ENCODE measurements at regions not wholly inside any gene's neighbourhood (a gene's known extent, or its start where the extent isn't known, plus 50 kb on each side); places are given as distances from the start of the nearest gene placed in this dataset.
"Not testable (repeated sequence)": the region's sequence is repeated elsewhere in the genome, so short reads cannot be mapped to it uniquely, and the experiment has no call there.

DNA sequence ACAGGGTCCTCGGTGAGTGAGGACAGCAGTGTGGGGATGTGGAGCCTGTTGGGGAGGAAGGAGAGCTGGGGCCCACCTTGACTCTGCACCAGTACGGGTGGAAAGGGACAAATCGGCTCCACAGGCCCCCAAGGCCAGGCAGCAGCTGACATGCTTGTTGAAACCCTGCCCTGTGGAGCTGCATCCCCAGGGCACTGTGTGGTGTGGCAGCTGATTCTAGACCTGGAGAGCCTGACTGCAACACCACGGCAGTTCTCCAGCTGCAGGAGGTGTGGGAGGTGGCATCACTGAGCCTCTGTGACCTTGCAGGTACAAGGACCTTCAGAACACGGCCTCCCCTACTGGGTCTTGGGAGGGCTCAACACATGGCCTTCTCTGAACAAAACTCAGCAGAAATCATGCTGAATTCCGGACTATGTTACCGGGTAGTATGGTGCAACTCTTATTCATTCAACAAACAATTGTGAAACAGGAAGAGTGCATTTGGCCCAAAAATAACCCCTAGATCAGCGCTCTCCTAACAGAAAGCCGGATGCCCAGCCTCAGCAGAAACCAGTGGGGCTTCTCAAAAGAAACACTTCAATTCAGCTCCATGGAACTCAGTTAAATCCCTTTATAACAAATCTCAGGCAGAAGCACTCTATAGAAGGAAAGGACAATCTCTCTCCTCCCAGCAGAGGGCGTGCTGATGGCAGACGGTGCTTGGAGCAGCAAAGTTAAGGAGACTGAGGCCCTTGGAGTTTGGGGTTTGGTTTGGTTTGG lies 104.4 kb upstream of the SALL3 start:
- Histone ChIP-seq H3K36me3 (ENCODE audit: low read depth) (no peaks in the 10 kb centered on the region), H3K4me1 (ENCODE audit: low read depth) (no peaks in the 10 kb centered on the region), H3K4me3 (no peak overlapping the region), H3K9me3 (no peaks in the 10 kb centered on the region)
- ATAC-seq (peak; percentile 54), DNase-seq (peak in 1 of 3 donors; percentile 52)
- intact Hi-C loops (cut with DNase I, micrococcal nuclease): no loop called here
- peak; percentile 34 for TF ChIP-seq CTCF (IDR thresholded peaks at IDR 0.05)

DNA sequence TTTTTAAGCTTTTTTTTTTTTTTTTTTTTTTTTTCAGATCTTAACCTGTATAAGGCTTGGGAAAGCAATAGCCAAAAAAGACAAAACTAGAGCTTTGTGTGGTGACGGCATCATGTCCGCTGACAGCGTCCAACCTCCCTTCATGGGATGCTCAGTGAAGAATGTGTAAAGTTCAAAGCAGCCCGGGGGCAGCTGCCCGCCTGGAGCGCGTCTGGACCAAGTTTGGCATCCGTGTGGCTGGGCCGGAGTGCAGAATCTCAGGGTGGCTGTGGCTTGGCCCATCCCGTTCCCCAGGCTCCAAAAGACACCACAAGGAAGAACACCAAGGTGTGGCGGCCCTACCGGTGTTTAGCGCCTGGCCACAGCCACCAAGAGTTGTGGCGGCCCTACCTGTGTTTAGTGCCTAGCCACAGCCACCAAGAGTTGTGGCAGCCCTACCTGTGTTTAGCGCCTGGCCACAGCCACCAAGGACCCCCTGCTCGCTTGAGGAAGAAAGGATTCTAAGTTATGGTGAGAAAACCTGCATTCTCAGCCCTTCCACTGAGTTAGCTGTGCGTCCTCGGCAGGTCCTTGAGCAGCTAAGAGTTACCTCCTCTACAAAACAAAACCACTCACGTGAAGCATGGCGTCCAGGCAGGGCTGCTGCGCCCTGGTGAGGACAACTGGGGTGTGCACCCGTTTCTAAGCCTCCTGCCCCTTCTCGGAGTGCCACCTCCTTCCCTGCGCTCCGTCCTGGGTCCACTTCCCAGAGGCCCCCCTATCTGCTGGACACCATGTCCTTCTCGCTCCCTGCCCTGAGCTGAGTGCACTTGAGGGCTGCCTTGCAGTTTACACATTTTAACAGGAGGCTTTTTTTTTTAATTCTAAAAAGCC lies 103.6 kb upstream of the SALL3 start:
- no peaks in the 10 kb centered on the region for H3K9me3 ChIP-seq
- TF ChIP-seq CTCF (IDR thresholded peaks at IDR 0.05): no peak
- no peaks in the 10 kb centered on the region for H3K4me1 ChIP-seq (ENCODE audit: low read depth)
- intact Hi-C loops (cut with DNase I, micrococcal nuclease): no loop called here
- no peaks in the 10 kb centered on the region for H3K36me3 ChIP-seq (ENCODE audit: low read depth)
- ATAC-seq: no peak
- H3K4me3 ChIP-seq: no peak overlapping the region
- DNase-seq: no peak

- Histone ChIP-seq H3K9me3 (no peaks in the 10 kb centered on the region), H3K4me1 (ENCODE audit: low read depth) (no peaks in the 10 kb centered on the region), H3K36me3 (ENCODE audit: low read depth) (no peaks in the 10 kb centered on the region), H3K4me3 (no peak overlapping the region)
- DNase-seq: no peak
- TF ChIP-seq CTCF (IDR thresholded peaks at IDR 0.05): no peak
- no peak for ATAC-seq
- intact Hi-C loops (cut with DNase I, micrococcal nuclease): no loop called here
These were observed 102.8 kb upstream of the SALL3 start for GRCh38 chr18:78876868-78877267.

DNA sequence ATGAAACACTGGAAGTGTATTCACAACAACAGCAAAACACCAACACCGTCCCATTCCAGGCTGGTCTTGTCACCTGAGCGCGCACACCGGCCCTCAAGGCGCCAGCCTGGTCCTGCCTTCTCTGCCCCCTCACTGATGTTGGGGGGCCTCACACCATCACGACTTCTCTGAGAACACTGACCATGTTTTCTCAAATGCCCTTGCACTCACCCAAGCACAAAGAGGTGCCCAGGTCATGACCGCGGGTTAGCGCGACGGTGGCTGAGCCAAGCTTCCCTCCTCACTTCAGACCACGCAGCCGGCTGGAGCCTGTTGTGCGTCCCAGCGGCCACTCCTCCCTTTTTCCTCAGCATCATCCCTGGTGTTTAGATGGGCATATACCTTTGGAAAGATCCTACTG lies 101.3 kb upstream of the SALL3 start:
- intact Hi-C loops (cut with DNase I, micrococcal nuclease): no loop called here
- Histone ChIP-seq H3K4me3 (no peak overlapping the region), H3K4me1 (ENCODE audit: low read depth) (no peaks in the 10 kb centered on the region), H3K9me3 (no peaks in the 10 kb centered on the region), H3K36me3 (ENCODE audit: low read depth) (no peaks in the 10 kb centered on the region)
- ATAC-seq (no peak), DNase-seq (no peak)
- no peak for TF ChIP-seq CTCF (IDR thresholded peaks at IDR 0.05)

GRCh38 chr18:78879072-78879883 lies 100.3 kb upstream of the SALL3 start:
- ATAC-seq; intact Hi-C loops (cut with DNase I, micrococcal nuclease): not testable (repeated sequence)
- DNase-seq: peak in 1 of 3 donors; percentile 21

More at GRCh38 chr18:78879072-78879883, 100.3 kb upstream of the SALL3 start:
- not testable (repeated sequence) for H3K36me3 ChIP-seq (ENCODE audit: low read depth); H3K9me3 ChIP-seq; H3K4me3 ChIP-seq; H3K4me1 ChIP-seq (ENCODE audit: low read depth)
